ENCODE measurements at regions not wholly inside any gene's neighbourhood (a gene's known extent, or its start where the extent isn't known, plus 50 kb on each side); places are given as distances from the start of the nearest gene placed in this dataset.

GRCh38 chr2:176751314-176752227 is 461.0 kb upstream of the HNRNPA3 start:
- Histone ChIP-seq H2BK5ac (ENCODE audit: low read length) (no peak overlapping the region), H3K79me1 (ENCODE audit: low read length) (no peaks in the 10 kb centered on the region), H3K27me3 (ENCODE audit: insufficient read depth, low read length, poor library complexity) (no peaks in the 10 kb centered on the region), H2AK5ac (ENCODE audit: low read length) (no peak overlapping the region), H4K8ac (ENCODE audit: low read depth, low read length) (no peak overlapping the region), H3K9ac (ENCODE audit: low read length) (no peak overlapping the region), H2BK120ac (ENCODE audit: low read depth, low read length) (no peak overlapping the region), H3K23ac (ENCODE audit: low read length) (no peak overlapping the region), H3K27ac (ENCODE audit: low read depth, low read length) (no peak overlapping the region), H3K4me1 (ENCODE audit: control insufficient read depth, low read depth, low read length) (peaks cover 7% of the 10 kb centered on the region), H3K56ac (ENCODE audit: low read length) (no peak overlapping the region), H3K36me3 (ENCODE audit: control insufficient read depth, insufficient read depth, low read length) (no peaks in the 10 kb centered on the region), H3K4me3 (ENCODE audit: low read length) (no peak overlapping the region), H3K18ac (ENCODE audit: low read length) (no peak overlapping the region), H3K79me2 (ENCODE audit: control insufficient read depth, insufficient read depth, low read length) (no peaks in the 10 kb centered on the region), H2BK15ac (replicated peaks; ENCODE audit: low read depth) (no peak overlapping the region), H4K5ac (ENCODE audit: low read length) (no peak overlapping the region), H3K4ac (ENCODE audit: low read depth, low read length) (no peak overlapping the region), H3K4me2 (ENCODE audit: low read length) (no peak overlapping the region)
- no peak for DNase-seq
- WGBS (ENCODE audit: extremely low coverage, insufficient coverage, low lambda C conversion rate) = no CpG with 5 or more reads among the region's 6 CpGs

DNA sequence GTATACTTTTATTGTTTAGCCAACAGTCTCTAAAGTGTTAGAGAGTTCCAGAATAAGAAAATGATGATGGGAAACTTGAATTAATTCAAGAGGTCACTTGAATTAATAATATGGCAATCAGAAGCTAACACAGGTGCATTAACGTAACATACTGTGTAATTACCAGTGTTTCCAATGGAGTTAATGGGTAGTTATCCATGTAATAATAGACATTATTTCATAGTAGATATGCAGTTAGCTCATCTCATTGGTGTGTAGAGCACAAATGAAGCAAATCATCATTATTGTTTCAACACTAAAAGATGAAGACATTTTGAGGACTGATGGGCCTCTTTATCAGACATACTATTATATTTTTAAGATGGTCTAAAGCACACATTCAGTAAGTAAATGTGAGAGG is 460.3 kb upstream of the HNRNPA3 start:
- H3K27me3 ChIP-seq (ENCODE audit: insufficient read depth, low read length, poor library complexity) = no peaks in the 10 kb centered on the region
- no peaks in the 10 kb centered on the region for H3K79me2 ChIP-seq (ENCODE audit: control insufficient read depth, insufficient read depth, low read length)
- H3K4ac ChIP-seq (ENCODE audit: low read depth, low read length) = no peak overlapping the region
- no peak overlapping the region for H3K4me3 ChIP-seq (ENCODE audit: low read length)
- H4K5ac ChIP-seq (ENCODE audit: low read length) = no peak overlapping the region
- no peak overlapping the region for H2BK5ac ChIP-seq (ENCODE audit: low read length)
- no peak overlapping the region for H3K9ac ChIP-seq (ENCODE audit: low read length)
- H2BK15ac ChIP-seq (replicated peaks; ENCODE audit: low read depth) = no peak overlapping the region
- no CpG with 5 or more reads among the region's 1 CpG for WGBS (ENCODE audit: extremely low coverage, insufficient coverage, low lambda C conversion rate)
- H4K8ac ChIP-seq (ENCODE audit: low read depth, low read length) = no peak overlapping the region
- no peak for DNase-seq
- no peaks in the 10 kb centered on the region for H3K79me1 ChIP-seq (ENCODE audit: low read length)
- H3K4me2 ChIP-seq (ENCODE audit: low read length) = no peak overlapping the region
- peaks cover 7% of the 10 kb centered on the region for H3K4me1 ChIP-seq (ENCODE audit: control insufficient read depth, low read depth, low read length)
- H2AK5ac ChIP-seq (ENCODE audit: low read length) = no peak overlapping the region
- H2BK120ac ChIP-seq (ENCODE audit: low read depth, low read length) = no peak overlapping the region
- H3K56ac ChIP-seq (ENCODE audit: low read length) = no peak overlapping the region
- H3K27ac ChIP-seq (ENCODE audit: low read depth, low read length) = no peak overlapping the region
- no peaks in the 10 kb centered on the region for H3K36me3 ChIP-seq (ENCODE audit: control insufficient read depth, insufficient read depth, low read length)
- no peak overlapping the region for H3K18ac ChIP-seq (ENCODE audit: low read length)
- H3K23ac ChIP-seq (ENCODE audit: low read length) = no peak overlapping the region

DNA sequence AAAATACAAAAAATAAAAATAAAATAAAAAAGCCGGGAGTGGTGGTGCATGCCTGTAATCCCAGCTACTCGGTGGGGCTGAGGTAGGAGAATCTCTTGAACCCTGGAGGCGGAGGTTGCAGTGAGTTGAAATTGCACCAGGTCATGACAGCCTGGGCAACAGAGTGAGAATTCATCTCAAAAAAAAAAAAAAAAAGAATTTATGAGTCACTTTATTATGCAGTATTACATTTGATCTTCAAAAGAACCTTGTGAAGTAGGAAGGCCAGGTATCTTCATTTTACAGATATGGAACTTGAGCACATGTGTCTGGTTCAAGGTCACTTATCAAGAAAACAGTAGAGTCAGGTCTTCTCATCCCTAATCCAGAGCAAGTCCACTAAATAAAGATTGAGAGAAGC is 459.4 kb upstream of the HNRNPA3 start:
- Histone ChIP-seq H4K5ac (ENCODE audit: low read length) (no peak overlapping the region), H3K79me2 (ENCODE audit: control insufficient read depth, insufficient read depth, low read length) (no peaks in the 10 kb centered on the region), H4K8ac (ENCODE audit: low read depth, low read length) (no peak overlapping the region), H3K56ac (ENCODE audit: low read length) (no peak overlapping the region), H3K9ac (ENCODE audit: low read length) (no peak overlapping the region), H3K27ac (ENCODE audit: low read depth, low read length) (no peak overlapping the region), H2BK120ac (ENCODE audit: low read depth, low read length) (no peak overlapping the region), H3K4ac (ENCODE audit: low read depth, low read length) (no peak overlapping the region), H2BK15ac (replicated peaks; ENCODE audit: low read depth) (no peak overlapping the region), H2AK5ac (ENCODE audit: low read length) (no peak overlapping the region), H3K27me3 (ENCODE audit: insufficient read depth, low read length, poor library complexity) (no peaks in the 10 kb centered on the region), H2BK5ac (ENCODE audit: low read length) (no peak overlapping the region), H3K23ac (ENCODE audit: low read length) (no peak overlapping the region), H3K4me3 (ENCODE audit: low read length) (no peak overlapping the region), H3K4me2 (ENCODE audit: low read length) (no peak overlapping the region), H3K79me1 (ENCODE audit: low read length) (no peaks in the 10 kb centered on the region), H3K18ac (ENCODE audit: low read length) (no peak overlapping the region), H3K36me3 (ENCODE audit: control insufficient read depth, insufficient read depth, low read length) (no peaks in the 10 kb centered on the region), H3K4me1 (ENCODE audit: control insufficient read depth, low read depth, low read length) (peaks cover 7% of the 10 kb centered on the region)
- no peak for DNase-seq
- no CpG with 5 or more reads among the region's 3 CpGs for WGBS (ENCODE audit: extremely low coverage, insufficient coverage, low lambda C conversion rate)

- peaks cover 7% of the 10 kb centered on the region for H3K4me1 ChIP-seq (ENCODE audit: control insufficient read depth, low read depth, low read length)
- H2AK5ac ChIP-seq (ENCODE audit: low read length) = no peak overlapping the region
- H2BK120ac ChIP-seq (ENCODE audit: low read depth, low read length) = no peak overlapping the region
- no peak overlapping the region for H3K23ac ChIP-seq (ENCODE audit: low read length)
- H4K5ac ChIP-seq (ENCODE audit: low read length) = no peak overlapping the region
- no peak overlapping the region for H2BK5ac ChIP-seq (ENCODE audit: low read length)
- no peaks in the 10 kb centered on the region for H3K27me3 ChIP-seq (ENCODE audit: insufficient read depth, low read length, poor library complexity)
- H4K8ac ChIP-seq (ENCODE audit: low read depth, low read length) = no peak overlapping the region
- no peak overlapping the region for H3K4ac ChIP-seq (ENCODE audit: low read depth, low read length)
- no peaks in the 10 kb centered on the region for H3K36me3 ChIP-seq (ENCODE audit: control insufficient read depth, insufficient read depth, low read length)
- no peaks in the 10 kb centered on the region for H3K79me2 ChIP-seq (ENCODE audit: control insufficient read depth, insufficient read depth, low read length)
- no peak overlapping the region for H3K4me3 ChIP-seq (ENCODE audit: low read length)
- WGBS (ENCODE audit: extremely low coverage, insufficient coverage, low lambda C conversion rate) = no CpG with 5 or more reads among the region's 2 CpGs
- no peak overlapping the region for H2BK15ac ChIP-seq (replicated peaks; ENCODE audit: low read depth)
- H3K27ac ChIP-seq (ENCODE audit: low read depth, low read length) = no peak overlapping the region
- no peak overlapping the region for H3K56ac ChIP-seq (ENCODE audit: low read length)
- no peak for DNase-seq
- H3K18ac ChIP-seq (ENCODE audit: low read length) = no peak overlapping the region
- H3K79me1 ChIP-seq (ENCODE audit: low read length) = no peaks in the 10 kb centered on the region
- H3K9ac ChIP-seq (ENCODE audit: low read length) = no peak overlapping the region
- H3K4me2 ChIP-seq (ENCODE audit: low read length) = no peak overlapping the region
These were observed 458.7 kb upstream of the HNRNPA3 start for GRCh38 chr2:176753752-176754474.

GRCh38 chr2:176755537-176756135 is 457.0 kb upstream of the HNRNPA3 start:
- WGBS (ENCODE audit: extremely low coverage, insufficient coverage, low lambda C conversion rate) = no CpG with 5 or more reads among the region's 4 CpGs
- no peaks in the 10 kb centered on the region for H3K79me2 ChIP-seq (ENCODE audit: control insufficient read depth, insufficient read depth, low read length)

More at GRCh38 chr2:176755537-176756135, 457.0 kb upstream of the HNRNPA3 start:
- Histone ChIP-seq H3K9ac (ENCODE audit: low read length) (no peak overlapping the region), H3K4me2 (ENCODE audit: low read length) (no peak overlapping the region), H4K8ac (ENCODE audit: low read depth, low read length) (no peak overlapping the region), H3K79me1 (ENCODE audit: low read length) (no peaks in the 10 kb centered on the region), H2BK5ac (ENCODE audit: low read length) (no peak overlapping the region), H2AK5ac (ENCODE audit: low read length) (no peak overlapping the region), H3K27me3 (ENCODE audit: insufficient read depth, low read length, poor library complexity) (no peaks in the 10 kb centered on the region), H3K56ac (ENCODE audit: low read length) (no peak overlapping the region), H3K23ac (ENCODE audit: low read length) (no peak overlapping the region), H3K18ac (ENCODE audit: low read length) (no peak overlapping the region), H3K27ac (ENCODE audit: low read depth, low read length) (no peak overlapping the region), H3K4ac (ENCODE audit: low read depth, low read length) (no peak overlapping the region), H4K5ac (ENCODE audit: low read length) (no peak overlapping the region), H2BK120ac (ENCODE audit: low read depth, low read length) (no peak overlapping the region), H3K4me3 (ENCODE audit: low read length) (no peak overlapping the region), H3K4me1 (ENCODE audit: control insufficient read depth, low read depth, low read length) (peaks cover 4% of the 10 kb centered on the region), H3K36me3 (ENCODE audit: control insufficient read depth, insufficient read depth, low read length) (no peaks in the 10 kb centered on the region), H2BK15ac (replicated peaks; ENCODE audit: low read depth) (no peak overlapping the region)
- no peak for DNase-seq
